ENCODE measurements at regions not wholly inside any gene's neighbourhood (a gene's known extent, or its start where the extent isn't known, plus 50 kb on each side); places are given as distances from the start of the nearest gene placed in this dataset.

DNA sequence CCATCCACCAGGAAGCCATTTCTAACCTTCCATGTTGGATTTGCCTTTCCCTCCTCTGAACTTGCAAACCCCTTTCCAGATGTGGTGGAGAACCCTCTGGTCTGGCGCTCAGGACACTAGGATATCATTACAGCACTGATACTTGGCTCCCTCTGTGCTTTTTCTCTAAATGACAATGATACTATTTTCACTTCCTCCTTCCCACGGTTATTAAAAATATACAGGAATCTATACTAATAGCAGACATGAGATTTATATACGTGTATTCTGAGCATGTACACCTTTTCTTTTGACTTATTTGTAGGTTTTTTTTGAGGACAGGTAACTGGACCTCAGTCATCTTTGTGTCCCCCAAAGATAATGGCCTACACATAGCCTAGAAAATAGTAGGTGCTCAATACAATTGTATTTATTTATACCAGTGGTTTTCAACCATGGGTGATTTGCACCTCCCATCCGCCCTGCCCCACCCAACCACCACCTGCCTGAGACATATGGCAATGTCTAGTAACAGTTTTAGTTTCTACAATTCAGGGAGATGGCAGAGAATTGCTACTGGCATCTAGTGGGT, 60.4 kb upstream of the PLAC8 start:
- in situ Hi-C loops (cut with HindIII; ENCODE audit: low sequenced_read_pairs), result no loop called here
- no peak for DNase-seq (ENCODE audit: low read depth, low spot score)
- TF ChIP-seq, protein P1, sequence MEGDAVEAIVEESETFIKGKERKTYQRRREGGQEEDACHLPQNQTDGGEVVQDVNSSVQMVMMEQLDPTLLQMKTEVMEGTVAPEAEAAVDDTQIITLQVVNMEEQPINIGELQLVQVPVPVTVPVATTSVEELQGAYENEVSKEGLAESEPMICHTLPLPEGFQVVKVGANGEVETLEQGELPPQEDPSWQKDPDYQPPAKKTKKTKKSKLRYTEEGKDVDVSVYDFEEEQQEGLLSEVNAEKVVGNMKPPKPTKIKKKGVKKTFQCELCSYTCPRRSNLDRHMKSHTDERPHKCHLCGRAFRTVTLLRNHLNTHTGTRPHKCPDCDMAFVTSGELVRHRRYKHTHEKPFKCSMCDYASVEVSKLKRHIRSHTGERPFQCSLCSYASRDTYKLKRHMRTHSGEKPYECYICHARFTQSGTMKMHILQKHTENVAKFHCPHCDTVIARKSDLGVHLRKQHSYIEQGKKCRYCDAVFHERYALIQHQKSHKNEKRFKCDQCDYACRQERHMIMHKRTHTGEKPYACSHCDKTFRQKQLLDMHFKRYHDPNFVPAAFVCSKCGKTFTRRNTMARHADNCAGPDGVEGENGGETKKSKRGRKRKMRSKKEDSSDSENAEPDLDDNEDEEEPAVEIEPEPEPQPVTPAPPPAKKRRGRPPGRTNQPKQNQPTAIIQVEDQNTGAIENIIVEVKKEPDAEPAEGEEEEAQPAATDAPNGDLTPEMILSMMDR (IDR thresholded peaks at IDR 0.05; ENCODE audit: low read depth, low read length), result no peak
- H3K4me3 ChIP-seq (ENCODE audit: low read depth, low read length), result no peak overlapping the region

DNA sequence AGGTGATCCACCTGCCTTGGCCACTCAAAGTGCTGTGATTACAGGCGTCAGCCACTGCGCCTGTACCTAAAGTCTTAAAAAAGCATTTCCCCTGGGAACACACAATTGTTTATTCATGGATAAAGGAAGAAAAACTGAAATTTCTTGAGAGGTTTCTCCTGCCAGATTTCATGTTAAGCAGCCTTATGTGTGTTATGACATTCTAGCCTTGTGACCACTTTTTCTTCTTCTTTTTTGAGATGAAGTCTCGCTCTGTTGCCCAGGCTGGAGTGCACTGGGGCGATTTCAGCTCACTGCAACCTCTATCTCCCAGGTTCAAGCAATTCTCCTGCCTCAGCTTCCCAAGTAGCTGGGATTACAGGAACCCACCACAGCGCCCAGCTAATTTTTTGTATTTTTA, 57.8 kb upstream of the PLAC8 start:
- no peak overlapping the region for H3K4me3 ChIP-seq (ENCODE audit: low read depth, low read length)
- no peak for DNase-seq (ENCODE audit: low read depth, low spot score)
- in situ Hi-C loops (cut with HindIII; ENCODE audit: low sequenced_read_pairs), result no loop called here
- TF ChIP-seq, protein P1 (IDR thresholded peaks at IDR 0.05; ENCODE audit: low read depth, low read length), result no peak

DNA sequence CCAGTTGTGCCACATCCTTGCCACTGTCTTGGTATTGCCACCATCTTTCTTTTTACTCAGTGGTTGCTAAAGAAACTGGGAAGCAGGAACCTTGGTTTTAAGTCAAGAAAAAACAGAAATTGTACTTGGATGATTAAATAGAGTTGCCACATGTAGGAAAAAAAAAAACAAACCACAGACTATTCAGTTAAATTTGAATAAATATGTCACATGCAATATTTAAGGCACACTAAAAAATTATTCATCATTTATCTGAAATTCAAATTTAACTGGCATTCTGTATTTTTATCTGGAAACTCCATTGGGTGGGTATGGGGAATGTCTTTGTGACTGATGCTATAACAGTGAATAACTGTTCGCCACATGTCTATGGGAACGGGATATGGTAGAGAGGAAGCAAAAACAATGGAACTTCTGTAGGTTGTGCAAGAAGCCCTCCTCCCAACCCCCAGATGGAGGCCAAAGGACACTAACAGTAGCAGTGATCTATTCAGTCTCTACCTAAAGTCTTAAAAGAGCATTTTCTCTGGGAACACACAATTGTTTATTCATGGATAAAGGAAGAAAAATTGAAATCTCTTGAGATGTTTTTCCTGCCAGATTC, 57.0 kb upstream of the PLAC8 start:
- no peak overlapping the region for H3K4me3 ChIP-seq (ENCODE audit: low read depth, low read length)
- DNase-seq (ENCODE audit: low read depth, low spot score), result no peak
- TF ChIP-seq, protein P1 (IDR thresholded peaks at IDR 0.05; ENCODE audit: low read depth, low read length), result no peak
- in situ Hi-C loops (cut with HindIII; ENCODE audit: low sequenced_read_pairs), result no loop called here

DNA sequence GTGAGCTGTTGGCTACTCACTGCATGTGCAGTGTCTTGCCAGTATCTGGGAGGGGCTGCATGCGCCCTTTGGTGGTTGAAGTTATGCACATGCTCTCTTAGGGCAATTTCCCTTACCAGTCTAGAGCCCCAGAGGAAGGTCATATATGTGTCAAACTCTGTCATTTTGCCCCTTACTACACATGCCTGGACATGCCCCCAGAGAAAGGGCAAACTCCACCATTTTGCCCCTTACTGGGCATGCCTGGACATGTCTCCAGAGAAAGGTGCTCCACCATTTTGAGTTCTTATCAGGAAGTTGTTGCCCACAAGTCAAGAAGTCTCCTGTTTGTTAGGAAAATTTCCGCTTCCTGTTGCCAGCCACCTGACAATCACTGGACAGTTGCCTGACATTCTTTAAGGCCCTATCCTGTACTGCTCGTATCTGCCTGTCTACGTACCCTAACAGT, 56.4 kb upstream of the PLAC8 start:
- DNase-seq (ENCODE audit: low read depth, low spot score), result no peak
- no peak overlapping the region for H3K4me3 ChIP-seq (ENCODE audit: low read depth, low read length)
- in situ Hi-C loops (cut with HindIII; ENCODE audit: low sequenced_read_pairs), result no loop called here

More for the DNA sequence above, 56.4 kb upstream of the PLAC8 start:
- TF ChIP-seq, protein P1 (IDR thresholded peaks at IDR 0.05; ENCODE audit: low read depth, low read length), result no peak
